Activated naive CD4-positive, alpha-beta T cell treated with anti-CD3 and anti-CD28 coated beads, Interleukin-2, amount 50 U/mL, for 72 hours (primary cell): ENCODE measurements at regions not wholly inside any gene's neighbourhood (a gene's known extent, or its start where the extent isn't known, plus 50 kb on each side); places are given as distances from the start of the nearest gene placed in this dataset.

Experiments used
- ATAC-seq, 2 donors: fragments of 150-1000 bp; cut with Tn5 transposase; 2 replicates each; pipeline ENCODE4 v1.10.0; 2021; ENCODE audit warnings: mild to moderate bottlenecking in 2 of 2, moderate library complexity in 2 of 2
- DNase-seq, 2 donors: peaks; one replicate each; pipeline ENCODE4 v3.0.0; 2021 to 2022; ENCODE audit warnings: low spot score in 2 of 2
- H3K27ac Mint-ChIP-seq, 2 donors: one replicate each; pipeline ENCODE4 v1.8.0; 2022; ENCODE audit warnings: mild to moderate bottlenecking in 2 of 2, mixed read lengths in 2 of 2
- H3K36me3 Mint-ChIP-seq, 2 donors: one replicate each; pipeline ENCODE4 v1.8.0; 2022; ENCODE audit warnings: mixed read lengths in 2 of 2
- H3K9me3 Mint-ChIP-seq, 2 donors: one replicate each; pipeline ENCODE4 v1.8.0; 2022; ENCODE audit warnings: mixed read lengths in 2 of 2

DNA sequence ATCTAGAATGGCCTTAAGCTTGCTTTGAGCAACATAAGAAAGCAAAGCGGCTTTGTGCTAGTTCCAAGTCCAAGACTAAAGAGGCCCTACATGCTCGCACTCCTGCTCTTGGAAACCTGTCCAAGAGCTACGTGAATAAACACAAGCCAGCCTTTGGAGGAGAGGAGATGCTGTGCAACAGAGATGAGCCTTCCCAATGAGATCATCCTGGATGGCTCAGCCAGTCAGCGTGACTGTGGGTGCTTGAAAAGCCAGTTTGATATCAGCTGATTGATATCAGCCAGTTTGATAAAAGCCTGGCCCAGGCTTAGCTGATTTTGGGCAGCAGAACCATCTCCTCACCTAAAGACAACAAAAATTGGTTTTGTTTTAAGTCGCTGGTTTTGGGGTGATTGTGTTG lies 481.0 kb upstream of the DSEL start:
- no peak for ATAC-seq
- no peaks in the 10 kb centered on the region for H3K36me3 Mint-ChIP-seq
- peaks cover 0 to 4% of the 10 kb centered on the region in 2 donors for H3K9me3 Mint-ChIP-seq
- no peak for DNase-seq
- no peak overlapping the region for H3K27ac Mint-ChIP-seq

DNA sequence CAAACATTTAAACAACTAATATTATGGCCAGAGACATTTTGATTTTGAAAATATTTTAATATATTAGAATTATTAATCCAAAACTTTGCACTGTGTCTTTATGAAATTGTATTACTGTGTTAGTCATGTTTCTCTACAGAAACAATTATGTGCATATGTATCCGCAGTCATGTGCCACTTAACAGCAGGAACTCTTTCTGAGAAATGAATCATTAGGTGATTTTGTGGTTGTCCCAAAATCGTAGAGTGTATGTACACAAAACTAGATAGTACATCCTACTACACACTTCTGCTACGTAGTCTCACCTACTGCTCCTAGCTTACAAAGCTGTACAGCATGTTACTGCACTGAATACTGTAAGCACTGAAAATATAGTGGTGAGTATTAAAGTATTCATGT lies 479.2 kb upstream of the DSEL start:
- H3K27ac Mint-ChIP-seq = no peak overlapping the region
- peaks cover 0 to 4% of the 10 kb centered on the region in 2 donors for H3K9me3 Mint-ChIP-seq
- DNase-seq (no peak), ATAC-seq (no peak)
- no peaks in the 10 kb centered on the region for H3K36me3 Mint-ChIP-seq

DNA sequence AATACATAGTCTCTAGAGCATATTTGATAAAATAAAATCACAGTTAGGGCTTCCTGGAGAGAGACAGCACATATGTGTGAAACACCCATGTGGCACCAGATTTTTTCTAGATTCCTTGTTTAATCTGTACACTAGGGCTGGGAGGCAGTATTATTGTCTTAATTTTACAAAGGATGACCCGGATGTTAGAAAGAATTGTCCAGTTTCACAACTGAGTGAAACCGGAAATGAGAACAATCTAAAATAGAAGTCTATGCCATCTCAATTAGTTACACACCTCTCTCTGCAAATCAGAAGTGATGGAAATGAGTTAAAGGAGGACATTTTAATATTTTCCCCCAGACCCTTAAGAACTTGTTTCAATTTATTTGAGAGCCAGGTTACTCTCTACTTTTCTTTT lies 463.7 kb upstream of the DSEL start:
- DNase-seq = no peak
- no peaks in the 10 kb centered on the region for H3K36me3 Mint-ChIP-seq
- ATAC-seq = no peak

DNA sequence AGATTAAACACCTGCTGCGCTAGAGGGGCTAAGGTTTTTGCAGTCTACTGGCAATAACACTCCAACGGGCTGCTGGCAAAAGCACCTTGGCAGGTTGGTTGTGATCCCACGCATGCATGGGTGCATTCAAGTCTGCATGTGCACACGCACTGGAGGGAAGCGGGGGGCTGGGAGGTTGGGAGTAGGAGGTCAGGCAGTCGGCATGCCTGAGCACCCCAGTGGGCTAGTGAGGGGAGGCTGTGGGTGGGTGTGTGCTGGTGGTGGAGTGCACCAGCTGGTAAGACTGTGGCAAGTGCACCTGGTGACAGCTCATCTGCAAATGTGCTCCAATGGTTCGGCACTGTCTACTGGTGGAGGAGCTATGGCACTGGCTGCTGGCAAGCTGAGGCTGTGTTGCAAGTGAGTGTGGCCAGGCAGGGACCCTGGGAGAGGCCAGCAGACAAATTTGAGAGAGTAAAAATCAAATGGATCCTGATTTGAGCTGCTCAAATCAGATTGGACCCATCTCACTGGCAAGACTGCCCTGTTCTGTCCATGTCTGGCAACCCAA lies 460.6 kb upstream of the DSEL start:
- no peak for ATAC-seq
- H3K36me3 Mint-ChIP-seq = no peaks in the 10 kb centered on the region
- no peak for DNase-seq
- no peak overlapping the region for H3K27ac Mint-ChIP-seq
- peaks cover 0 to 3% of the 10 kb centered on the region in 2 donors for H3K9me3 Mint-ChIP-seq

More for the DNA sequence above, 463.7 kb upstream of the DSEL start:
- Mint-ChIP-seq H3K27ac (no peak overlapping the region), H3K9me3 (peaks cover 0 to 7% of the 10 kb centered on the region in 2 donors)

DNA sequence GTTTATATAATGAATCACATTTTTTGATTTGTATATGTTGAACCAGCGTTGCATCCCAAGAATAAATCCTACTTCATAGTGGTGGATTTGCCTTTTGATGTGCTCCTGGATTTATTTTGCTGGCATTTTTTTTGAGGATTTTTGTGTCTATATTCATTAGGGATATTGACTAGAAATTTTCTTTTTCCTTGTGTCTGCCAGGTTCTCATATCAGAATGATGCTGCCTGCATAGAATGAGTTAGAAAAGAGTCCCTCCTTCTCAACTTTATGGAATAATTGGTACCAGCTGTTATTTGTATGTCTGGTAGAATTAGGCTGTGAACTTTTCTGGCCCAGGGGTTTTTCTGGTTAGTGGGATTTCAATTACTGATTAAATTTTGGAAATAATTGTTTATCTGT lies 457.4 kb upstream of the DSEL start:
- ATAC-seq = no peak
- no peaks in the 10 kb centered on the region for H3K36me3 Mint-ChIP-seq
- no peak for DNase-seq

DNA sequence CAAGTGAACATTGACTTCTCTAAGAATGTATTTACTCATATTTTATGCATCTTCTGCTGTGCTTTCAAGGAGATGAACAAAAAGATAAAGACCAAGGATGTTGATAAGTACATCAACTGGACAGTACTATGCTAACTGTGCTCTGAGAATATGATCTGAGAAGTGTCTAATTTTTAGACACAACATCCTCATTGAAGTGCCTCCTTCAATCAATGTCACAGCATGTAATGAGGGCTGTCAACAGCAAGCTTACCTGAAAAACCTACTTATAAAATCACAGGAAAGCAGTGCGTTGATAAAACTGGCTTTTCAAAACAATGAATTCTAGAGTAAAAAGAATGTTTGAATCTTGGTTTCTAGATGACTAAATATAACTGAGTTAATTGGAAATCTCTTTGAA lies 452.9 kb upstream of the DSEL start:
- Mint-ChIP-seq H3K9me3 (peaks cover 0 to 3% of the 10 kb centered on the region in 2 donors), H3K36me3 (no peaks in the 10 kb centered on the region), H3K27ac (no peak overlapping the region)
- ATAC-seq (no peak), DNase-seq (no peak)

More for the DNA sequence above, 457.4 kb upstream of the DSEL start:
- H3K27ac Mint-ChIP-seq = no peak overlapping the region
- peaks cover 0 to 3% of the 10 kb centered on the region in 2 donors for H3K9me3 Mint-ChIP-seq

DNA sequence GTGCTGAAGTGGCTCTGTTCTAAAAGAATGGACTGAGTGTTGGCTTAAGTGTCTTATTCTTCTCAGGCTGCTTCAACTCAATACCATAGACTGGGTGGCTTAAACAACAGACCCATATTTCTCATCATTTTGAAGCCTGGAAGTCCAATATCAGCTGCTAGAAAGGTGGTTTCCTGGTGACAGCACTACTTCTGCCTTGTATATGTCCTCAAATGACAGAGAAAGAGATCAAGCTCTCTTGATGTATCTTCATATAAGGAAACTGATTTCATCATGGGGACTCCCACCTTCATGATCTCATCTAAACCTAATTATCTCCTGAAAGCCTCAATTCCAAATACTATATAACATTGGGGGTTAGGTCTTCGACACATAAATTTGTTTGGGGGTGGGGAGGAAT lies 449.7 kb upstream of the DSEL start:
- ATAC-seq (no peak), DNase-seq (no peak)
- no peak overlapping the region for H3K27ac Mint-ChIP-seq
- H3K9me3 Mint-ChIP-seq = no peaks in the 10 kb centered on the region
- no peaks in the 10 kb centered on the region for H3K36me3 Mint-ChIP-seq

DNA sequence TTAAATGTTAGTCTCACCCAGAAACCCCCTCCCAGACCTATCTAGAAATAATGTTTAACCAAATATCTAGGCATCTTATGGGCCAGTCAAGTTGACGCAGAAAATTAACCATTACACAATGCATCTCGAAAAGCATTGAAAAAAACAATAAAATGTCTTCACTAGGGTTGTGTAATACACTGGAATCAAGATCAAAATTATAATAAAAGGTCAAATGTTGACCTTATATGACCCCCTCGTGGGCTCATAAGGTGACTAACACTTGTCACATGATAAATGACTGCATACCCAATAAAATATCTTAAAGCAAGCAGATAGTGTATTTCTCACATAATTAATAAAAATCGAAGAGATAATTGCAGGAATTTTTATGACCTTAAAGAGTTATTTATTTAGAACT lies 447.9 kb upstream of the DSEL start:
- no peak overlapping the region for H3K27ac Mint-ChIP-seq
- no peak for DNase-seq
- H3K9me3 Mint-ChIP-seq = no peaks in the 10 kb centered on the region

DNA sequence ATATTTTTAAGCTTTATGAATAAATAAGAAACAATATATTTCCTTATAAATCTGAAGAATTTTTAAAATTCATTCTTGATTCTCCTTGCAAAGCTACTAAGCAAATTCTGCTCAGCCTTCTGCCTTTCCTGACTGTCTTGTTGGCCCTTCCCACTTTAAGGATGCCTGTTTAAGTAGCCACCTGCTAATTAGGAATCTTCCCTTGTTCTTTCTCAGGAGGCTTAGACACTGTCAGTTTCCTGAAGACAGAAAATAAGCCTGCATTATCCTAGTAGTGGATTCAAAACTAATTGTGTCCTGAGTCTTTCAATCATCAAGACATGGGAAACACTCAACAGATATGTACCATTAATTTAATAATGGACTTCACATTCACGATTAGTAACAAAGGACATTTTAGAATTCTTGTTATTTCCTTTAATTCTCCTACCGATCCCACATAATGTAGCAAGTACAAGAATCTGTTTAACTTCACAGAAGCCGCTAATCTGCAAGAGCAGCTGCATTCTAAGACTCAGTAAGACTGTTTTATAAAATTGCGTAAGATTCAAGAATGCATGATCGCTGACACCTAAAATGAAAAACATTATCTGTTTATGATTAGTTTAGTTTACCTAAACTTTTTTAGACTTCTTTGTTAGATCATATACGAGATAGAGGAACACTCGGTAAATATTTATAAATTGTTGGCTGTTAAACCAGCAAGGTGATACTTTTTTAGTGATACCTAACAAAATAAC lies 445.4 kb upstream of the DSEL start:
- DNase-seq (no peak), ATAC-seq (no peak)
- Mint-ChIP-seq H3K9me3 (no peaks in the 10 kb centered on the region), H3K27ac (no peak overlapping the region), H3K36me3 (no peaks in the 10 kb centered on the region)

More for the DNA sequence above, 447.9 kb upstream of the DSEL start:
- no peak for ATAC-seq
- H3K36me3 Mint-ChIP-seq = no peaks in the 10 kb centered on the region

DNA sequence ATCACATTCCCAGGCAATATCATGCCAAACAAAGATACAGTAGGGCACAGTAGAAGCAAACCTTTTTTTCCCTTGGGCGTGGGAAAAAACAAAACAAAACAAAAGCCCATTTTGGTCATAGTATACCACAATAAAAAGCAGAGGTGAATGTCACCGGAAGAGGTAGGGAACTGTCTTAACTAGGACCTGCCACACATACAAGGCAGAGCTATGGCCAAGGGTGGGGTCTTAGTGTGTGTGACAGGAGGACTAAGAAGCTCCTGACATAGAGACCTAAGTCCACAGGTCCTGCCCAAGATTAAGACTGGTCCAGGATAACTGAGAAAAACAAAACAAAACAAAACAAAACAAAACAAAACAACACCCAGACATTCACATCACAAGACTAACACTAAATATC lies 441.2 kb upstream of the DSEL start:
- Mint-ChIP-seq H3K27ac (no peak overlapping the region), H3K9me3 (no peaks in the 10 kb centered on the region), H3K36me3 (no peaks in the 10 kb centered on the region)
- no peak for ATAC-seq
- no peak for DNase-seq

DNA sequence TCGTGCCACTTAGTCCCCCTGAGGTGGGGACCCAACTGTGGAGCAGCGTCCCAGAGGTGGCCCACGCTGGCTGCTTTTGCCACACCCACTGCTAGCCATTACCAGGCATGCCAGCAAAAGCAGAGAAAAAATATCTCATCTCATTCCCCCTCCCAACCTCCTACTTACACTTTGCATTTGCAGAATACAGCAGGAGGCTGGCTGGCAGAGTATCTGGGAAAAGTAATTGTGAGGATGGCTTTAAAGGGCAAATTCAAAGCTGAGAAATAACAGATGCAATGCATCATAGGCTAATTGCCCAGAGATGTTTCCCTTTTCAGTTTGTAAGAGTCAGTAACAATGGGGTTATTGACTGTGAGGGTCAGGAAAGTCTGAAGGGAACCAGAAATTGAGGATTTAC lies 438.1 kb upstream of the DSEL start:
- no peak for DNase-seq
- ATAC-seq = no peak
- no peak overlapping the region for H3K27ac Mint-ChIP-seq
- H3K36me3 Mint-ChIP-seq = no peaks in the 10 kb centered on the region
- H3K9me3 Mint-ChIP-seq = no peaks in the 10 kb centered on the region

DNA sequence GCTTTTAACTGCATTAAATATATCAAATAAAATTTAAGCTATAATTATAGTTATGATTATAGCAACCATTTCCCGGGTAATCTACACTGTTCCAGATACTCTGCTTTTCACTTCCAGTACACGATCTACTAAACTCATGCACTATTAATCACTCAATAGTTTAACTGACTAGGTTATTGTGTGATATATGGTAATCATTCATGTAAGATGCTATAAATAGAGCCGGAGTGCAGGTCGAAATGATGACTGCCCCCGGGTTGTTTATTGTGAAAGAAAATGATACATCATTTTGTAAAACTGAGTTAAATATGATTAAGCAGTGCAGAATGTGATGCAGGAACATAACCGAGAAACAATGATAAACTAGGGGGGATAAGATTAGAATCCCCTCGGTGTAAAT lies 434.6 kb upstream of the DSEL start:
- H3K27ac Mint-ChIP-seq = no peak overlapping the region
- H3K9me3 Mint-ChIP-seq = no peaks in the 10 kb centered on the region
- H3K36me3 Mint-ChIP-seq = no peaks in the 10 kb centered on the region
- DNase-seq (no peak), ATAC-seq (no peak)

DNA sequence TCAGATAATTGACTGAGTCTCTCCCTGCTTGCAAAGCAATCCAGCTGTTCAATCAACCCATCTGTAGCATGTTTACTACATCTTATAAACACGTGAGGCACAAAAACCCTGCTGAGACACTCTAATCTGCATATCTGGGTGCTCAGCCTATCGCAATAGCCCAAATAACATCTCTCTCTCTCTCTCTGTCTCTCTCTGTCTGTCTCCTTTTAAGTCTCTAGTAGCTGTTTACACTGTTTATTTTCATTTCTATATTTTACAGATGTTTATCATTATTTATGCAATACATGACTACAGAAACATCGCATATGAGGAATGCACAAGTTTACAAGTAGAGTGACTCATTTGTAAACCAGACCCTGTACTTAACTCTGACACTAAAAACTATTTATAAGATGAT lies 422.1 kb upstream of the DSEL start:
- Mint-ChIP-seq H3K9me3 (peaks cover 3 to 13% of the 10 kb centered on the region in 2 donors), H3K27ac (no peak overlapping the region), H3K36me3 (no peaks in the 10 kb centered on the region)
- ATAC-seq (no peak), DNase-seq (no peak)

DNA sequence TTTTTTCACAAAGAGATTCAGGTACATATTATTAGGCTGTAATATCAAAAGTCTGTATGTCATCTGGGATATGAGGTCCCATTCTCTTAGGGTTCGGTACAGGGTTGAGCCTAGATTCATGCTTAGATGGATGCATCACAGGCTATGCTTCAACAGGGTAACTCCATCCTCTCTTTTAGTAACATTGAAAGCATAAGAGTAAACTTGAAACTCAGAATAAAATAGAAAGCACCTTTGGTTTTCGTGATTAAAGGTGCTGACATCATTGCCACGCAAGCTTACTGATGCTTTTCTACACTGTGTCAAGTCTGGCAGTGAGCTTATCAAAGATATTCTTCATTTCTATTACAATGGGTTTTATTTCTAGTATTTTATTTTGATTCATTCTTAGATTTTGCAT lies 419.1 kb upstream of the DSEL start:
- Mint-ChIP-seq H3K36me3 (no peaks in the 10 kb centered on the region), H3K9me3 (peaks cover 0 to 8% of the 10 kb centered on the region in 2 donors), H3K27ac (no peak overlapping the region)
- ATAC-seq (peak in 1 of 2 donors; percentile 78), DNase-seq (no peak)

DNA sequence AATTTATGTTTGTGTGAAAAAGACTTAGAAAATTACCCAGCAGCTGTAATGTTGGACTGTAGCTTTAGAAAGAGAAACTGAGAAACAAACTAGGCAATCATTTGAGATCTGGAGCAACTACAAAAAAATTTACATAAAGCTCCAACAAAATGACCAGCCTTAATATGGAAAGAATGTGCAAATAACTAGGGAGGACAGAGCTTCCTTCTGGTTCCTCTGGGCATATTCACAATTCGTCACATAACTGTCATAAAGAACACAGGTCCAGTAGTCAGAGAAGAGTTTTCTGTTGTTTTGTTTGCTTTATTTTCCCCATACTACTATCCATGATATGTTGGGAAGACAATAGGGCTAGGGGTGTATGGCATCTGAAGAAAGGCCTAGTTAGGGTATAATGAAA lies 416.8 kb upstream of the DSEL start:
- no peak overlapping the region for H3K27ac Mint-ChIP-seq
- peaks cover 0 to under 1% of the 10 kb centered on the region in 2 donors for H3K9me3 Mint-ChIP-seq
- DNase-seq = no peak
- no peak for ATAC-seq
- H3K36me3 Mint-ChIP-seq = no peaks in the 10 kb centered on the region

DNA sequence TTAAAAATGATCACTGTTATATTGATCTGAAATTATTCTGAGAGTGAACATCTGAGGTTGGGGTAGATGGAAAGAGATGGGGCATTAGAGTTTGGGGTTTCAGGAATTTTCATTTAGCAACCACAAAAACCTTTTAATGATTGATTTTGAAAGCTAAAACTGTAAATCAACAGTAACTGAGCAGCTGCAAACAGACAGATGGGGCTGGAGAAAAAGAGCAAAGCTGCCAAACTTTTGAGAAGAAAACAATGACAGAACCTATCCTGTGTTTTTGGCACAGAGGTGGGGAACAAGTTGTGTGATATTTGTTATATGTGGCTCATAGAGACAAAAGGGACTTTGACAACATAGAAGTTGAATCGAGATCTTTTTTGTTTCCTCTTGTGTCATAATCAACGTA lies 415.8 kb upstream of the DSEL start:
- Mint-ChIP-seq H3K36me3 (no peaks in the 10 kb centered on the region), H3K27ac (no peak overlapping the region), H3K9me3 (no peaks in the 10 kb centered on the region)
- ATAC-seq (no peak), DNase-seq (no peak)

DNA sequence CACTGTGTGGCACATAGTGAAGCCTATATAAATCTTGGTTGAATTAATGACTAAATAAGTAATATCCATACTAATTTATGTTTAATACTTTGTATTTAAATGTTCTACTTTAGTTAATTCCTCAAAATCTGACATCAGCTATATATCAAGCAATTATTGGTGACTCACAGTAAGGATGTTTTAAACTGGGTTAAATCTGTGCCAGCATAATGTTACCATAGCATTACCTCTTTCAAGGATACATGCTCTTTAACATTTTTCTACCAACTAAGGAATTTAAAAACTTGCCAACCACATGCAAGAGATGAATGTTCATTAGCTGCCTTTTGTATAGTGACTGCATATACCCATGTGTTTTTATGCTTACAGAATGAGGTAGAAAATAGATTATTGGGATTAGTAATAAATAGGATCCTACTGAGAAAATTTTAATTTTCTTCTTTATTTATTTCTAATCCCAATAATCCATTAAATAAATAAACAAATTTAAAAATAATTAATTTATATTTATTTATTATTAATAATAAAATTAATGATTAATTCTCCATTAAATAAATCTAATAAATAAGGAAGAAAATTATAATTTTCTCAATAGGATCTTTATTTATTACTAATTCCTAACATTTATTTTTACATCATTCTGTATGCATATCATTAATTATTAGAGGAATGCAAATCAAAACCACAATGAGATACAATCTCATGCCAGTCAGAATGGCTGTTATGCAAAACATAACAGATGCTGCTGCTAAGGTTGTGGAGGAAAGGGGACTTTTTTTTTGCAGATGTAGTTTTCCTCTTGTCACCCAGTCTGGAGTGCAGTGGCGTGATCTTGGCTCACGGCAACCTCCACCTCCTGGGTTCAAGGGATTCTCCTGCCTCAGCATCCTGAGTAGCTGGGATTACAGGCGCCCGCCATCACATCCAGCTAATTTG lies 410.7 kb upstream of the DSEL start:
- no peak overlapping the region for H3K27ac Mint-ChIP-seq
- H3K36me3 Mint-ChIP-seq = no peaks in the 10 kb centered on the region
- no peak for DNase-seq
- H3K9me3 Mint-ChIP-seq = peaks cover 0 to 5% of the 10 kb centered on the region in 2 donors
- ATAC-seq = peak in 1 of 2 donors; percentile 37
